Stimulated activated CD4-positive, alpha-beta T cell treated with anti-CD3 and anti-CD28 coated beads, Interleukin-1b, Interleukin-23, amount 100 ng/mL, for 4 hours (primary cell): ENCODE measurements at regions not wholly inside any gene's neighbourhood (a gene's known extent, or its start where the extent isn't known, plus 50 kb on each side); places are given as distances from the start of the nearest gene placed in this dataset.
A peak's percentile ranks its signal among the peaks of the same experiment; 100 is the strongest.

Experiments used
- DNase-seq, 2 donors: peaks; one replicate each; pipeline ENCODE4 v3.0.0-alpha.2; 2020; ENCODE audit warnings: low read depth in 2 of 2

- DNase-seq: peak in 1 of 2 donors; percentile 4
These were observed 182.3 kb upstream of the GALNT2 start for GRCh38 chr1:229884765-229885164.

DNA sequence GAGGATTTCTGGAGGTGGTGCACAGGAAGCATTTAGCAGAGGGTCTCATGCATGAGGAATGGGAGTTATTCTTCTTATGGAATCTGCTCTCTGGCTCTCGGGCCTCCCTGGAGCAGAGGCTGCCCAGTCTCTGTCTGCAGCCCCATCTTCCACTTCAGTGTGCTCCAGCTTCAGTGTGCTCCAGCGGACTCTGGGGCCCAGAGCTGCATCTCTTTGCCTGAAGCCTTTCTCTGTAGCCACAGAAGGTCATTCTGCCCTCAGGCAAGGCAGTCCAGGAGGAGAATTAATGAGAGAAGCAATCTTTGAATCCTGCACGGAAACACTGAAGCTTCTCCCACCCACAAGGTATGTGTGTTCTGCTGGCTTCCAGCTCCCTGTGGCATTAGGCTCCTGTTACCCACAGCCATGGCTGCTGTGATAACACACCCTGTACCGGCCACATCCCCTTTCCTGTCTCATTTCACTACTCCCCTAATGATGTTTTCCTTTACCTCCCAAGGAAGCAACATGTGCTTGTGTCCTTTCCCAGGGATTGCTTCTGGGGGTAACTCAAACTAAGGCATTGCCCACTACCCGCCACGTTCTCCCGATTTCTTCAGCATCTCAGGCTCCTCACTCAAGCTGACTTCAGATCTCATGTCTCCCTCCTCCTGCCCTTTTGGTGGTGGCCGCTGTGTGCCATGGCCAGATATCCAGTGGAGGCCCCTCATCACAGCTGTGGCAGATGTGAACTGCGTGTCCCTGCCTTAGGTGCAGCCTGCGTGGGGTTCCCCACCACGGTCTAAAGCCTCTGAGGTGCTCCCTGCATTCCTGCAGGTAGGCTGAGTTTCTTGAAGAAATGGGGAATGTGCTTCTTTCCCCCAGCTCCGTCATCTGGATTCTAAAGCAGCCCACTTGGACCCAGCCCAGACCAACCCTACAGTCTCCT is 181.2 kb upstream of the GALNT2 start:
- no peak for DNase-seq

GRCh38 chr1:229886636-229887035 is 180.4 kb upstream of the GALNT2 start:
- no peak for DNase-seq

DNA sequence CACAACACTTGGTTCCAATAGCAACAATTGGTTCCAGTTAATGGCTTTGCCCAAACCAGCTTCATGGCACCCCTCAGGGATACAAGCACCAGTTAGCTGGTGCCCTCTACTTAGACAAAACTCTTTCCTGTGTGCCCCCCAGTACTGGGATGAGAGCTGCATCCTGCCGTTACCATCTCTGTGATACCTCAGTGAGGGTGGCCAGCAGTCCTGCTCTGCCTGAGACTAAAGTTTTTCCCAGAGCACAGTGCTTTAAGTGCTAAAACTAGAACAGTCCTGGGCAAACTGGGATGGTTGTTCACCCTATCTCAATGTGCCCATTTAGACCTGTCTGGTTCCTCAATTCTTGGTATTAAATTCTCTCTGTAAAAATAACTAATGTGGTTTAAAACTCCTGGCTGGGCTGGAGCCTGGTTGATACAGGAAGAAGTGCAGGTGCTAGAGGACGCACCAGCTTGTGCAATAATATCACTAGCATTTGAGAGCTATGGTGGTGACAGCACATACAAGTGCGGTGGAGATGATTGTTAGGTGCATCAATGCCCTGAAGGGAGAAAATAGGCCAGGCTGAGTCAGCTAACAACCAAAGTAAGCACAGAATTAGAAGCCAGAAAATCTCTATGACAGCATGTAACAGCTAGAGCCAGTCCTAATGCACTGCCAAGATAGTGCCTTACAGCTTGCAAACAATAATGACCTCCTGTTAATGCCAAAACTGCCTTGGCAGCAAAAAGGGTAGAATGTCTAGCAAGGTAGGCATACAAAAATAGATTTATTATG is 179.8 kb upstream of the GALNT2 start:
- no peak for DNase-seq

- DNase-seq: no peak
These were observed 178.9 kb upstream of the GALNT2 start for GRCh38 chr1:229888157-229888556.

- no peak for DNase-seq
These were observed 178.5 kb upstream of the GALNT2 start for GRCh38 chr1:229888561-229889001.

GRCh38 chr1:229889031-229889517 is 178.0 kb upstream of the GALNT2 start:
- no peak for DNase-seq

DNA sequence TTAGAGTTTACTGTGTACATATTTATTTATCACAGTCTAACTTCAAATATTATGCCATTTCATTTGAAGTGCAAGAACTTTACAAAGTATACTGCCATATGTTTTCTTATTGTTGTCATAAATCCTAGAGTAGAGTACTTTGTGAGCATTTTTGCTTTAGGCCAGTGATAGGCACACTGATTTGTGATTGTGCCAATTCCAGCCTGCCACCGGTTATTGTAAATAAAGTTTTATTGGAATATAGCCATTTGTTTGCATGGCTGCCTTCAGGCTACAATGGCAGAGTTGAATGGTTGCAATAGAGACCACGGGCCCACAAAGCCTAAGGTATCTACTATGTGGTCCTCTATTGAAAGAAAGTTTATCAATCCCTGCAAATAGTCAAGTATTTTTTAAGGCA is 175.8 kb upstream of the GALNT2 start:
- DNase-seq: no peak

GRCh38 chr1:229892515-229893117 is 174.4 kb upstream of the GALNT2 start:
- DNase-seq: no peak

GRCh38 chr1:229893762-229894444 is 173.1 kb upstream of the GALNT2 start:
- DNase-seq: no peak

DNA sequence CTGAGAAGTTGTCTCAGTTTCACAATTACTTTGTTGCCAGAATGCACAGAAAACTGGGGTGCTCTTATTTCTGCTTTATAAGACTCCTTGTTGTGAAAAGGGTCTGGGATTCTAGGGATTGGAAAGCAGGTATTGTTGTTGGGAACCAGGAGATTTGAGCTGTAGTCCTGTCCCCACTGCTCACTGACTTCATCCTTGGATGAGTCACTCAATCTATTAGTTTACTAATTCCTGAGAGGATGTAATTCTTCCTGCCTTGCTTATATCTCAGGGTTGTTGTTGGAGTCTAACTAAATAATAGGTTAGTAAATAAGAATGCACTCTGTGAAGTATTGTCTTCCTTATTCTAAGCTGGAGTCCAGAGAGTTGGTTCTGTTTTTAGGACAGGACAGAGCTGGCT is 172.5 kb upstream of the GALNT2 start:
- no peak for DNase-seq

DNA sequence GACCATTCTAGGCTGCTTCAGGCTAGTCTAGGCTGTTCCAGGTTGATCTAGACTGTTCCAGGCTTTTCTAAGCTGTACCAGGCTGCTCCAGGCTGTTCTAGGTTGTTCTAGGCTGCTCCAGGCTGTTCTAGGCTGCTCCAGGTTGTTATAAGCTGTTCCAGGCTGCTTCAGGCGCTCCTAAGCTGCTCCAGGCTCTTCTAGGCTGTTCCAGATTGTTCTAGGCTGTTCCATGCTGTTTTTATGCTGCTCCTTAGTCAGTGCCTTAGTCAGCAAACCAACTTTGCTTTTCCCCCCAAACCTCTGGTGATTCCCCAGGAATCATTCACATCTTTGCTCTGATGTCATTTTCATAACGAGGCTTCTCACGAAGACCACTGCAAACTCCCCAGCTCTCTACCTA is 171.4 kb upstream of the GALNT2 start:
- DNase-seq: no peak

DNA sequence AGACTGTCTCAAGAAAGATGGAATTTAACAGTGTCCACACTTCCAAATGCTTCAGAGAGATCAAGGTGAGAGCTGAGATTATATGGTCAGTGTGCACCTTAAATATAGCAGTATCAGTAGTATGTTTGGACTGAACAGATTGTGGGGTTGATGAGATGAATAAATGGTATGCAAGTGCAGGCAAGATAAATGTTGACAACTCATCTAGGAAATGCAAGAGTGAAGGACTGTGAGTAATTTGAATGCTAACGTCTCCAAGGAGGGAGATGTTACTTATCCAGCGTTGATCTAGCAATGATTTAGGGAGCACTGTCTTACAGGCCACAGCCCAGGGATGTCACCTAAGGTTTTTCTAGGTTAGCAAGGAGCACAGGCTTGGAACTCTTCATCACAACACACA is 170.7 kb upstream of the GALNT2 start:
- no peak for DNase-seq

DNA sequence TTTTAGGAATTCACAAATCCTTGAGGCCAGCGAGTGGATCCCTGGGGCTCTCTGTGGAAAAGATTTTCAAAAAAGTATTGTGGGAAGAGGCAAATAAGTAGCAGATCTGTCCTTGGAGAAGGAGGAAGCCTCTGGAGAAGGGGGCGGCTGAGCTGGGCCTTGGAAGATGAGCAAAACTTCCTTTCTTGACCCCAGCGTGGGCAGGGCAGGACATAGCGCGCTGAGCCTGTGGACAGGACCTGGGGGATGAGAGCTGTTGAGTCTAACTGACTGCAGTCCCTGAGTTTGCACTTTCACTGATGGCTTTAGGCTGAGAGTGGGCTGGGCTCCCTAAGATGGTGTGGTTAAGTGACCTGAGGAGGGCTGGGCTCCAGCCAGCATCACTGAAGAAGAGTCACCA is 170.2 kb upstream of the GALNT2 start:
- no peak for DNase-seq

- no peak for DNase-seq
These were observed 169.5 kb upstream of the GALNT2 start for GRCh38 chr1:229897501-229897900.

- no peak for DNase-seq
These were observed 166.8 kb upstream of the GALNT2 start for GRCh38 chr1:229900220-229900619.

DNA sequence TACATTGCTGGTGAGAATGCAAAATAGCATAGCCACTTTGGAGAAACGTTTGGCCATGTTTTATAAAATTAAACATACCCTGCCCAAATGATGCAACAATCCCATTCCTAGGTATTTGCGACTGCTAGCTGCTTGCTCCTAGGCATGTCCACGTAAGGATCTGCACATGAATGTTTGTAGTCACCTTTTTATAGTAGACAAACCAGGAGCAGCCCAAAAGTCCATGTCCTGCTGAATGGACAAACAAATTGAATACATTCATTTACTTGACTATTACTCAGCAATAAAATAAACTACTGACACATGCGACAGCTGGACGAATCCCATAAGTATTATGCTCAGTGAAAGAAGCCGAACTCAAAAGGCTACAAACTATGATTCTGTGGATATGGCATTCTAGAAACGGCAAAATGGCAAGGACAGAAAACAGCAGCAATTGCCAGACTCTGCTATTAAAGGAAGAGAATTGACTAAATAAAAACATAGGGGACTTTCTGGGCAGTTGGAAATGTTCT is 161.9 kb upstream of the GALNT2 start:
- no peak for DNase-seq

- DNase-seq: no peak
These were observed 161.4 kb upstream of the GALNT2 start for GRCh38 chr1:229905652-229906051.

DNA sequence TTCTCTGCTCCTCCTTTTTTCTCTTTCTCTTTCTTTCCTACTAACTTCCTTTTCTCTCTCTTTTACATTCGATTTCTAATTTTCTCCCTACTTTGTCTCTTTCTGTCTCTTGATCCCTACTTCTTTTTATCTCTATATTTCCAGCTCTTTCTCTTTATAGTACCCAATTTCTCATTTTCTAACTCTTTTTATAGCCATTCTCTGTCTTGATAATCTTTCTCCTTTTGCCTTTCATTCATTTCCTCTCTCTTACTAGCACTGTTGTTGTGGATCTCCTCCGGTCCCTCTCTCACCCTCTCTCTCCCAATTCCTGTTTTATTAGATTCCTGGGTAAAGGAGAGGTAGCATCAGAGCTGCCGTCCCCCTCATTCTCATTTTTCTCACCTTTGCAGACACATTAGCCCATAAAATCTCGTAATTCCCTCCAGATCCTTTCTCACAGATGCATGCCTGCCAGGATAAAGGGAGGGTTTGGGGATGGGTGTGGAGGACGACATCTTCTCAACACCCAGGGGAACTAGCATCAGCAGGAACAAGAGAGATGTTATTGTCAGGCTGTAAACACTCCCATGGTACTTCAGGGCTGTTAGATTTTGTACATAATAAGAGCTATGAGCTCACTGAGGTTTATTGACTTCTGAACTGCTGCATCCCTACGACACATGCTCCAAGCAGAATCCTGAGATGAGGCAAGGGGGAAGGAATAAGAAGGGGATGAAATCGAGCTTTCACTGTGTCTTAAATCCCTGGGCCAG is 159.0 kb upstream of the GALNT2 start:
- DNase-seq: no peak

DNA sequence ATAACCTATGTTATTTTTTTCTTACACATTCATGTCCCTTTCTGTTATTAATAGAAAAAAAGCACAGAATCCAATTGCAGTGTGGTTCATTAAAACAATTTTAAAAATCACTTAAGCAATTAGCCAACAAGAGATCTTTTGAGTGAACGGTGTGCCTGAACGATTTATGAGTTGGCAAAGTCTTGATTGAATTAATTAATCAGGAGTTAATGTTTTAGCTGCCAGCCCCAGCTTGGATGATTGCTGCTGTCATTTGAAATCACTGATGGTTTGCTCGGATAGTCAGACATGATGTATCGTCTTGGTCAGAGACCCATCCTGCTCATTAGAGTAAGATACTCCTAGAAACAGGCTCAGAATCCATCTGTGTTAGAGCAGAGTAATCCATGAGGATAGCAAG is 158.3 kb upstream of the GALNT2 start:
- DNase-seq: no peak

DNA sequence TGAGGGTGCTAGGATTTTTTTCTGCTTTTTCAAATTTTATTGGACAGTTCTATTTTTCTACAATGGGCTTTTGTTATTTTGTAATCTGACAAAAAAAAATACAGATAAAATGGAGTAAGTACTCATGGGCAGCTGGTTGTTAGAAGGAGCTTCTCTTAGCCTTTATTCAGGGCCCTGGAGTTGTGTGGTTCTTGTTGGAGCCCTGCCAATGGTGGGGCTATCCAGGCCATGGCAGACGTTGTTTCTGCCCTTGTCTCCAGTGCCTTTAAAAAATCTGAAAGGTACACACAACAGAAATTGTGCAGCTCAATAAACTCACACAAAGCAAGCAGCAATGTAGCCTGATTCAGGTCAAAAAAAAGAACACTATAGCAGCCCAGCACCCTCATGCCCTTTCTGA is 153.5 kb upstream of the GALNT2 start:
- no peak for DNase-seq
